ENCODE measurements at regions not wholly inside any gene's neighbourhood (a gene's known extent, or its start where the extent isn't known, plus 50 kb on each side); places are given as distances from the start of the nearest gene placed in this dataset.

DNA sequence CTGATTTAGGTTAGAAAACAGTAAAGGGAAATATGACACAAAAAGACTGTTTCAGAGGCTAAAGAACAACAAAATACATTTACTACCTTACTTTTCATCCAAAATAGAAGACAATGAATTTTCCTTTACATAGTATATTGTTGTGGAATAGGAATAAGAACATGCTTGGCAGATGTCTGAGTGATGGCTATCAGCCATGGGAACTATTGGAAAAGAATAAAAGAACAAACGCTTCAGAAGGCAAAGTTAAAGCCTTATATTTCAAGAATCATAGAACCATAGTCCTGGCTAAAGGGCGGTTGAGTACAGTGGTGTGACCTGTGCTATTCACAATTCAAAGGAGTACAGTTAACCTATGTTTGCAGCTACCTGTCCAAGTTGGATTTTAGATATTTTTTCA is 73.9 kb upstream of the NRXN1 start:
- no peak overlapping the region for H3K4me3 ChIP-seq (ENCODE audit: low read depth, low read length, poor library complexity, severe bottlenecking)
- ChIA-PET POLR2A (ENCODE audit: low non-redundant PET) (no interaction called here), CTCF (no interaction called here)
- BruUV-seq (replicated peaks), result no TSS peak
- H3K27ac ChIP-seq (ENCODE audit: low read depth, low read length, poor library complexity, severe bottlenecking), result no peak overlapping the region
- peaks cover 11% of the 10 kb centered on the region for H3K27me3 ChIP-seq (replicated peaks; ENCODE audit: insufficient read depth, low read depth, low read length, poor library complexity)
- TF ChIP-seq, protein P1, sequence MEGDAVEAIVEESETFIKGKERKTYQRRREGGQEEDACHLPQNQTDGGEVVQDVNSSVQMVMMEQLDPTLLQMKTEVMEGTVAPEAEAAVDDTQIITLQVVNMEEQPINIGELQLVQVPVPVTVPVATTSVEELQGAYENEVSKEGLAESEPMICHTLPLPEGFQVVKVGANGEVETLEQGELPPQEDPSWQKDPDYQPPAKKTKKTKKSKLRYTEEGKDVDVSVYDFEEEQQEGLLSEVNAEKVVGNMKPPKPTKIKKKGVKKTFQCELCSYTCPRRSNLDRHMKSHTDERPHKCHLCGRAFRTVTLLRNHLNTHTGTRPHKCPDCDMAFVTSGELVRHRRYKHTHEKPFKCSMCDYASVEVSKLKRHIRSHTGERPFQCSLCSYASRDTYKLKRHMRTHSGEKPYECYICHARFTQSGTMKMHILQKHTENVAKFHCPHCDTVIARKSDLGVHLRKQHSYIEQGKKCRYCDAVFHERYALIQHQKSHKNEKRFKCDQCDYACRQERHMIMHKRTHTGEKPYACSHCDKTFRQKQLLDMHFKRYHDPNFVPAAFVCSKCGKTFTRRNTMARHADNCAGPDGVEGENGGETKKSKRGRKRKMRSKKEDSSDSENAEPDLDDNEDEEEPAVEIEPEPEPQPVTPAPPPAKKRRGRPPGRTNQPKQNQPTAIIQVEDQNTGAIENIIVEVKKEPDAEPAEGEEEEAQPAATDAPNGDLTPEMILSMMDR (conservative IDR thresholded peaks at IDR 0.05; ENCODE audit: low read depth, low read length), result no peak
- TF ChIP-seq EZH2 (IDR thresholded peaks at IDR 0.05; ENCODE audit: borderline replicate concordance, low read depth, low read length, poor library complexity, severe bottlenecking), result no peak
- no peaks in the 10 kb centered on the region for H3K36me3 ChIP-seq (ENCODE audit: insufficient read depth, low read length, poor library complexity, severe bottlenecking)
- no peaks in the 10 kb centered on the region for H3K9me3 ChIP-seq (ENCODE audit: low read depth, low read length, poor library complexity, severe bottlenecking)
- no peak for DNase-seq (ENCODE audit: low spot score)
- H3K4me1 ChIP-seq (ENCODE audit: insufficient read depth, low read length, poor library complexity, severe bottlenecking), result no peaks in the 10 kb centered on the region
- intact Hi-C loops (cut with micrococcal nuclease; ENCODE audit: unreplicated experiment), result no loop called here

DNA sequence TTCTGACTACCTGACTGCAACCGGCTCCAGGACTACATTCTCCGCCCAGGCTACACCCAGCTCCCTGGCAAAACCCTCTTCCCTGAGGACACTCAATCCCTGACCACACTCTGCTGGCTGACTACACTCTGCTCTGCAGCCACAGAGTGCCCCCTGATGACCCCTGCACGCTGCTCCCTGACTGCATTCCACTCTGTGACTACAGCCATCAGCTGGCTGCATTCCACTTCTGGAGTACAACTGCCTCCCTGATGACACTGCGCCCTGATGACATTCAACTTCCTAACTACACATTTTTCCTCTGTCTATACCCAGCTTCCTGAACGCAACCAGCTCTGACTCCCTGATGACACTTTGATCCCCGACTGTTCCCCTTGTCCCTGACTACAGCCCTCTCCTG is 71.3 kb upstream of the NRXN1 start:
- Histone ChIP-seq H3K4me1 (ENCODE audit: insufficient read depth, low read length, poor library complexity, severe bottlenecking) (no peaks in the 10 kb centered on the region), H3K27me3 (replicated peaks; ENCODE audit: insufficient read depth, low read depth, low read length, poor library complexity) (peaks cover 17% of the 10 kb centered on the region), H3K36me3 (ENCODE audit: insufficient read depth, low read length, poor library complexity, severe bottlenecking) (no peaks in the 10 kb centered on the region), H3K27ac (ENCODE audit: low read depth, low read length, poor library complexity, severe bottlenecking) (no peak overlapping the region), H3K4me3 (ENCODE audit: low read depth, low read length, poor library complexity, severe bottlenecking) (no peak overlapping the region), H3K9me3 (ENCODE audit: low read depth, low read length, poor library complexity, severe bottlenecking) (no peaks in the 10 kb centered on the region)
- ChIA-PET CTCF (no interaction called here), POLR2A (ENCODE audit: low non-redundant PET) (no interaction called here)
- intact Hi-C loops (cut with micrococcal nuclease; ENCODE audit: unreplicated experiment), result no loop called here
- no peak for TF ChIP-seq EZH2 (IDR thresholded peaks at IDR 0.05; ENCODE audit: borderline replicate concordance, low read depth, low read length, poor library complexity, severe bottlenecking)
- TF ChIP-seq, protein P1 (conservative IDR thresholded peaks at IDR 0.05; ENCODE audit: low read depth, low read length), result no peak
- DNase-seq (ENCODE audit: low spot score), result no peak
- no TSS peak for BruUV-seq (replicated peaks)

DNA sequence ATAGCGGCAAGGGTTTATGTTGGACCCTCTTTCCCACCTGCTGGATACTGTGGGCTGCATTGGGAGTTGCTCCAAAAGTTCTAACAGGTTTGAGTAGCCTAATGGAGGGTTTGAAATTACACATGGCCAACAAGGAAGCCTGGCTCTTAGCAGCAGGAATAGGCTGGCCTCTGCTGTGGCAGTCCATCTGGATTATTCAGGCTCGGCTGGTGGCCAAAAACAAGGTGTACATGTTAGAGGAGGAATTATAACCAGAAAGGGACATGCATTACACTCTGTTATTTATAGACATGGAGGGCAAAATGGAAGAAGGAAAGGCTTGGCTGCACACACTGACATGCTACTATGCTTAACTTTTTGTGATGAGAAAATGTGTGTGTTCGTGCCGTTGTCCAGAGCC is 61.1 kb upstream of the NRXN1 start:
- no peaks in the 10 kb centered on the region for H3K4me1 ChIP-seq (ENCODE audit: insufficient read depth, low read length, poor library complexity, severe bottlenecking)
- H3K9me3 ChIP-seq (ENCODE audit: low read depth, low read length, poor library complexity, severe bottlenecking), result no peaks in the 10 kb centered on the region
- CTCF ChIA-PET, result no interaction called here
- no peaks in the 10 kb centered on the region for H3K36me3 ChIP-seq (ENCODE audit: insufficient read depth, low read length, poor library complexity, severe bottlenecking)
- no peak overlapping the region for H3K27ac ChIP-seq (ENCODE audit: low read depth, low read length, poor library complexity, severe bottlenecking)
- BruUV-seq (replicated peaks), result no TSS peak
- POLR2A ChIA-PET (ENCODE audit: low non-redundant PET), result no interaction called here
- TF ChIP-seq, protein P1 (conservative IDR thresholded peaks at IDR 0.05; ENCODE audit: low read depth, low read length), result no peak
- no peak for TF ChIP-seq EZH2 (IDR thresholded peaks at IDR 0.05; ENCODE audit: borderline replicate concordance, low read depth, low read length, poor library complexity, severe bottlenecking)
- H3K27me3 ChIP-seq (replicated peaks; ENCODE audit: insufficient read depth, low read depth, low read length, poor library complexity), result peaks cover 17% of the 10 kb centered on the region
- intact Hi-C loops (cut with micrococcal nuclease; ENCODE audit: unreplicated experiment), result no loop called here
- no peak for DNase-seq (ENCODE audit: low spot score)
- H3K4me3 ChIP-seq (ENCODE audit: low read depth, low read length, poor library complexity, severe bottlenecking), result no peak overlapping the region
